Spleen (tissue), 7 donors: ENCODE measurements at regions not wholly inside any gene's neighbourhood (a gene's known extent, or its start where the extent isn't known, plus 50 kb on each side); places are given as distances from the start of the nearest gene placed in this dataset.

Experiments
- CTCF ChIP-seq, 11 experiments: fragments of 200-600 bp in 7 of 11; fragments of 450-650 bp in 4 of 11; sonication (generic) in 4 of 11; IDR thresholded peaks in 8 of 11; conservative IDR thresholded peaks in 3 of 11; 1 replicate in 7 of 11; 2 replicates in 4 of 11; pipeline versions ENCODE4 v1.4.0 to v1.8.0; 2016 to 2021; ENCODE audit warnings: antibody characterized with exemption in 11 of 11, inconsistent platforms in 4 of 11, mild to moderate bottlenecking in 1 of 11
- POLR2AphosphoS5 ChIP-seq, 3 donors: sonication (generic); formaldehyde crosslinking; IDR thresholded peaks; one replicate each; pipeline ENCODE4 v1.5.1; 2017; ENCODE audit warnings: antibody characterized with exemption in 3 of 3
- donor health status: DM: no; HTN: no; CAD: no; lungs with moderate emphysema.
- donor health status: DM: no; HTN: no; CAD: no.
- donor health status: DM: no; HTN: no; CAD: no.

- no peak for TF ChIP-seq CTCF (IDR thresholded peaks at IDR 0.05 in 8 of 11, conservative IDR thresholded peaks at IDR 0.05 in 3 of 11)
- no peak for TF ChIP-seq POLR2AphosphoS5 (IDR thresholded peaks at IDR 0.05)
Measured at GRCh38 chrY:12576278-12576677, 124.8 kb upstream of the USP9Y start.
